Mesendoderm (in vitro differentiated cells): ENCODE measurements at regions not wholly inside any gene's neighbourhood (a gene's known extent, or its start where the extent isn't known, plus 50 kb on each side); places are given as distances from the start of the nearest gene placed in this dataset.

Experiments
- DNase-seq: peaks from one replicate; pipeline ENCODE4 v3.0.0; 2013
- H2AK5ac ChIP-seq: 2 replicates; pipeline ENCODE4 v1.6.1; 2013; ENCODE audit warnings: low read length, inconsistent platforms
- H2BK120ac ChIP-seq: 2 replicates; pipeline ENCODE4 v1.6.1; 2013; ENCODE audit warnings: low read depth, mild to moderate bottlenecking, low read length, moderate library complexity, mixed read lengths
- H2BK15ac ChIP-seq: replicated peaks from 2 replicates; pipeline ENCODE4 v1.6.1; 2013; ENCODE audit warnings: low read depth, mild to moderate bottlenecking, moderate library complexity
- H2BK5ac ChIP-seq: 2 replicates; pipeline ENCODE4 v1.6.1; 2013; ENCODE audit warnings: low read length, inconsistent platforms
- H3K18ac ChIP-seq: 2 replicates; pipeline ENCODE4 v1.6.1; 2013; ENCODE audit warnings: mild to moderate bottlenecking, low read length, mixed read lengths
- H3K23ac ChIP-seq: one replicate; pipeline ENCODE4 v1.6.1; 2013; ENCODE audit warnings: low read length
- H3K27ac ChIP-seq: 2 replicates; pipeline ENCODE4 v1.5.1; 2013; ENCODE audit warnings: low read depth, mild to moderate bottlenecking, inconsistent platforms, low read length, moderate library complexity
- H3K27me3 ChIP-seq: 2 replicates; pipeline ENCODE4 v1.6.1; 2013; ENCODE audit warnings: low read length, control low read depth, mild to moderate bottlenecking, inconsistent platforms; ENCODE audit not compliant: insufficient read depth, poor library complexity
- H3K36me3 ChIP-seq: 2 replicates; pipeline ENCODE4 v1.6.1; 2013; ENCODE audit warnings: low read length, inconsistent platforms; ENCODE audit not compliant: control insufficient read depth, insufficient read depth
- H3K4ac ChIP-seq: one replicate; pipeline ENCODE4 v1.6.1; 2013; ENCODE audit warnings: low read depth, mild to moderate bottlenecking, low read length, moderate library complexity
- H3K4me1 ChIP-seq: 2 replicates; pipeline ENCODE4 v1.6.1; 2013; ENCODE audit warnings: low read depth, low read length, inconsistent platforms; ENCODE audit not compliant: control insufficient read depth
- H3K4me2 ChIP-seq: 2 replicates; pipeline ENCODE4 v1.6.1; 2013; ENCODE audit warnings: low read length
- H3K4me3 ChIP-seq: 2 replicates; pipeline ENCODE4 v1.5.1; 2013; ENCODE audit warnings: mild to moderate bottlenecking, low read length
- H3K56ac ChIP-seq: one replicate; pipeline ENCODE4 v1.6.1; 2013; ENCODE audit warnings: low read length
- H3K79me1 ChIP-seq: 2 replicates; pipeline ENCODE4 v1.6.1; 2013; ENCODE audit warnings: low read length, inconsistent platforms
- H3K79me2 ChIP-seq: 2 replicates; pipeline ENCODE4 v1.6.1; 2013; ENCODE audit warnings: mild to moderate bottlenecking, low read length; ENCODE audit not compliant: control insufficient read depth, insufficient read depth
- H3K9ac ChIP-seq: 2 replicates; pipeline ENCODE4 v1.6.1; 2013; ENCODE audit warnings: low read length, inconsistent platforms
- H4K5ac ChIP-seq: one replicate; pipeline ENCODE4 v1.6.1; 2013; ENCODE audit warnings: low read length
- H4K8ac ChIP-seq: one replicate; pipeline ENCODE4 v1.6.1; 2013; ENCODE audit warnings: low read depth, mild to moderate bottlenecking, control low read depth, low read length, moderate library complexity
- WGBS: extraction: QIAGEN DNeasy Blood & Tissue Kit; methylation state at CpG from one replicate; pipeline ENCODE4 v1.1.7; 2013; ENCODE audit warnings: low lambda C conversion rate, missing lambda C conversion rate; ENCODE audit not compliant: insufficient coverage; ENCODE audit errors: extremely low coverage; 5-methylcytosine and 5-hydroxymethylcytosine counted together

DNA sequence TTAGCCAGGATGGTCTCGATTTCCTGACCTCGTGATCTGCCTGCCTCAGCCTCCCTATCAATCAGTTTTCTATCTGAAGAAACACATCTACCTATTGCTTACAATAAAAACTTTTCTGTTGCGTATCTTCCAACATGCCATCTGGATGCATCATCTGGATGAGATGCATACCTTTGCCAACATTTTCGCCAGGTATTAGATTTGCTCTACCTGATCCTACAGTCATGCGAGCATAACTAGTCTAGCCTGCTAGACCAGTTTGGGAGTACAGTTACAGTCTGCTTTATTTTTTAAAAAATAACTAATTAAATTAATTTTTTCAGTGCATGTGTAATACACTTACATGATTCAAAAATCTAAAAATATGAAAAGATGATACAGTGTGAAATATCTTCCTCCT lies 334.0 kb upstream of the MEX3C start:
- WGBS = no CpG with 5 or more reads among the region's 5 CpGs
- Histone ChIP-seq H3K4me3 (no peak overlapping the region), H3K27ac (no peak overlapping the region), H3K4me2 (no peak overlapping the region), H3K56ac (no peak overlapping the region), H3K27me3 (no peaks in the 10 kb centered on the region), H3K4ac (no peak overlapping the region), H3K4me1 (no peaks in the 10 kb centered on the region), H3K9ac (no peak overlapping the region), H3K79me1 (no peaks in the 10 kb centered on the region), H3K18ac (no peak overlapping the region), H2BK5ac (no peak overlapping the region), H2AK5ac (no peak overlapping the region), H2BK120ac (no peak overlapping the region), H2BK15ac (no peak overlapping the region), H3K36me3 (no peaks in the 10 kb centered on the region), H3K23ac (no peak overlapping the region), H3K79me2 (no peaks in the 10 kb centered on the region), H4K8ac (no peak overlapping the region), H4K5ac (no peak overlapping the region)
- DNase-seq = no peak

DNA sequence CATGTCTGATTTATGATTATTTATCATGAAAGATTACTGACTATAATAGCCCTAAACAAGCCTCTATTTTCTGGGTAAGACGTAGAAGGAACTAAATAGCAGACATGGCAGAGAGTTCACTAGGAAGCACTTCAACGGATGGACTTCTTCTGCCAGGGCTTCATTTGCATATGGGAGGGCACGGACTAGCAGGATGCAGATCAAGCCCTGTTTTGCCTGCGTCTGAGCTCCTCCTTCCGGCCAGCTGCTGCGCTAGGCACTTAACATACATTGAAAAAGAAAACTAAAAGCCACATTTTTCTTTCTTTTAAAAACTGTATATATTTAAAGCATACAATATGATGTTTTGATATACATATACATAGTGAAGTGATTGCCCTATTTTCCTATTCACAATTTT lies 340.0 kb upstream of the MEX3C start:
- DNase-seq = peak; percentile 75
- Histone ChIP-seq H2AK5ac (no peak overlapping the region), H3K4ac (no peak overlapping the region), H2BK5ac (no peak overlapping the region), H4K5ac (no peak overlapping the region), H3K18ac (no peak overlapping the region), H3K9ac (no peak overlapping the region), H3K4me2 (no peak overlapping the region), H3K36me3 (no peaks in the 10 kb centered on the region), H3K79me1 (no peaks in the 10 kb centered on the region), H2BK15ac (no peak overlapping the region), H2BK120ac (no peak overlapping the region), H3K4me3 (no peak overlapping the region), H3K4me1 (no peaks in the 10 kb centered on the region), H3K56ac (no peak overlapping the region), H4K8ac (no peak overlapping the region), H3K27ac (no peak overlapping the region), H3K27me3 (no peaks in the 10 kb centered on the region), H3K23ac (no peak overlapping the region), H3K79me2 (no peaks in the 10 kb centered on the region)
- no CpG with 5 or more reads among the region's 6 CpGs for WGBS

DNA sequence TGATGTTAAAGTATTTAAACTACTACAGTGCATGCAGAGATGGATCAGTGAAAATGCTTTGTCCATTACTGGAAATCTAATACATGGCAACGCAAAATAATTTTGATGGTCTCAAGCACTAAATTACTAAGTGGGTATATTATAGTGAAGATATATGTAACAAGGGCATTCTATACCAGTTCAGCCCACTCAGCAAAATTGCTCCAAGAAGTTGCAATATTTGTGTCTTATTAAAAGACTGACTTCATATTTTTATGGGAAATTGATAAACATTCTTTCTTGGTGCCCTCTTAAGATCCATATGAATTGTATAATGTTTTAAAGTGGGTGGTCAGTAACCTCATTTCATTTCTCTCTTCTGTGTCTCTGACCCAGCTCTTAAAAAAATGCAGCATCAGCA lies 343.1 kb upstream of the MEX3C start:
- Histone ChIP-seq H3K27me3 (no peaks in the 10 kb centered on the region), H3K23ac (no peak overlapping the region), H3K4me1 (no peaks in the 10 kb centered on the region), H3K56ac (no peak overlapping the region), H3K27ac (no peak overlapping the region), H3K4me2 (no peak overlapping the region), H2BK5ac (no peak overlapping the region), H4K5ac (no peak overlapping the region), H3K4me3 (no peak overlapping the region), H3K36me3 (no peaks in the 10 kb centered on the region), H2BK120ac (no peak overlapping the region), H3K18ac (no peak overlapping the region), H2AK5ac (no peak overlapping the region), H4K8ac (no peak overlapping the region), H3K4ac (no peak overlapping the region), H3K79me2 (no peaks in the 10 kb centered on the region), H2BK15ac (no peak overlapping the region), H3K9ac (no peak overlapping the region), H3K79me1 (no peaks in the 10 kb centered on the region)
- WGBS = no CpG with 5 or more reads among the region's 1 CpG
- DNase-seq = no peak

DNA sequence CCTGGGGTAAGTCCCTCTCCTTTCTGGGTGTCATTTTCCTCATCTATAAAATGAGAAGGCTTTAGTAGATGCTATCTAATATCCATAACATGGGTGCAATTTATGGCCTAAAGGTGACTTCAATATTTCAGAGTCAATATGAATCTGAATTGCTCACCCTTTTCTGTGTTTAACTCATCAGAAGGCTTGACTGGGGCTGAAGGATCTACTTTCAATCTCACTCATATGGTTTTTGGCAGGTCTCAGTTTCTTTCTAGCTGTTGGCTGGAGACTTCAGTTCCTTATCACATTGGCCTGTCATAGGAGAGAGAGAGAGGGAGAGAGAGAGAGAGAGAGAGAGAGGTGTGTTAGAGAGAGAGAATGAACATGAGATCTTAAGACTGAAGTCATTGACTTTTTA lies 343.7 kb upstream of the MEX3C start:
- no peak overlapping the region for H2BK120ac ChIP-seq
- H4K5ac ChIP-seq = no peak overlapping the region
- no peaks in the 10 kb centered on the region for H3K4me1 ChIP-seq
- no peak overlapping the region for H2BK15ac ChIP-seq
- no peak overlapping the region for H2AK5ac ChIP-seq
- H3K36me3 ChIP-seq = no peaks in the 10 kb centered on the region
- H2BK5ac ChIP-seq = no peak overlapping the region
- no peaks in the 10 kb centered on the region for H3K79me2 ChIP-seq
- no peak overlapping the region for H3K56ac ChIP-seq
- H3K9ac ChIP-seq = no peak overlapping the region
- H3K27me3 ChIP-seq = no peaks in the 10 kb centered on the region
- H3K4me3 ChIP-seq = no peak overlapping the region
- no peak overlapping the region for H4K8ac ChIP-seq
- no peak overlapping the region for H3K4ac ChIP-seq
- H3K27ac ChIP-seq = no peak overlapping the region
- H3K79me1 ChIP-seq = no peaks in the 10 kb centered on the region
- no peak overlapping the region for H3K18ac ChIP-seq
- H3K23ac ChIP-seq = no peak overlapping the region
- H3K4me2 ChIP-seq = no peak overlapping the region
- DNase-seq = no peak

DNA sequence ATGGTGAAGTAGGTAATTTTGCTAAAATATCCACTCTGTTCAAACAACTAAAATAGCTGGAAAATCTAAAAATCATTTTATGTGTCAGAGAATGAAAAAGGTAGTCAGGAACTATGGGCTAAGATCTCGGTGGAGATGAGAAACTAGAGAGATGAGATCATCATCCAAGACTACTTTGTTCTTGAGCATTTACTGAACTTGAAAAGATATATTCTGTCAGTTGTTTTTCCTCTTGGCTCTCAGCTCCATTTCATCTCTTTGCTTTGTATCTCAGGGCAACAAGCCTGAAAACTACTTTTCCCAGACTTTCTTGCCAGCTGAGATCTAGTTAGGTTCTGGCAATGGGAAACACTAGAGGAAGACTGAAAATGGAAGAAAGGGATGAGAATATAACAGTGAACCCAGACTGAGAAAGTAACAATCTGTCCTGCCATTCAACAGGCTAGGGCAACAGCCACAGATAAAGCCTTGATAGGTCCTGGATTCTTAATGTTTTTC lies 346.2 kb upstream of the MEX3C start:
- Histone ChIP-seq H3K4me3 (no peak overlapping the region), H2AK5ac (no peak overlapping the region), H4K5ac (no peak overlapping the region), H3K4me1 (no peaks in the 10 kb centered on the region), H3K27me3 (no peaks in the 10 kb centered on the region), H3K9ac (no peak overlapping the region), H4K8ac (no peak overlapping the region), H3K36me3 (no peaks in the 10 kb centered on the region), H2BK120ac (no peak overlapping the region), H2BK15ac (no peak overlapping the region), H3K27ac (no peak overlapping the region), H3K4me2 (no peak overlapping the region), H3K79me2 (no peaks in the 10 kb centered on the region), H3K18ac (no peak overlapping the region), H3K23ac (no peak overlapping the region), H2BK5ac (no peak overlapping the region), H3K56ac (no peak overlapping the region), H3K4ac (no peak overlapping the region), H3K79me1 (no peaks in the 10 kb centered on the region)
- DNase-seq = no peak
- WGBS = no CpG with 5 or more reads among the region's 1 CpG

GRCh38 chr18:51545446-51545845 lies 348.0 kb upstream of the MEX3C start:
- no peak overlapping the region for H2BK15ac ChIP-seq
- no peak overlapping the region for H2BK5ac ChIP-seq
- no peak overlapping the region for H3K23ac ChIP-seq
- H3K79me1 ChIP-seq = no peaks in the 10 kb centered on the region
- H3K4ac ChIP-seq = peak overlapping the region; percentile 16
- H3K27me3 ChIP-seq = no peaks in the 10 kb centered on the region
- no peak for DNase-seq
- no peaks in the 10 kb centered on the region for H3K79me2 ChIP-seq
- H3K4me1 ChIP-seq = no peaks in the 10 kb centered on the region
- WGBS = no CpG with 5 or more reads among the region's 4 CpGs
- no peak overlapping the region for H2AK5ac ChIP-seq
- no peak overlapping the region for H3K9ac ChIP-seq
- H3K18ac ChIP-seq = no peak overlapping the region
- no peak overlapping the region for H2BK120ac ChIP-seq
- H3K56ac ChIP-seq = no peak overlapping the region
- no peak overlapping the region for H3K27ac ChIP-seq
- H3K36me3 ChIP-seq = no peaks in the 10 kb centered on the region
- no peak overlapping the region for H4K5ac ChIP-seq
- H4K8ac ChIP-seq = no peak overlapping the region
- H3K4me2 ChIP-seq = no peak overlapping the region
- H3K4me3 ChIP-seq = no peak overlapping the region
